ENCODE measurements at regions not wholly inside any gene's neighbourhood (a gene's known extent, or its start where the extent isn't known, plus 50 kb on each side); places are given as distances from the start of the nearest gene placed in this dataset.
A peak's percentile ranks its signal among the peaks of the same experiment; 100 is the strongest.
"Not testable (repeated sequence)": the region's sequence is repeated elsewhere in the genome, so short reads cannot be mapped to it uniquely, and the experiment has no call there.

- not testable (repeated sequence) for DNase-seq (ENCODE audit: low read depth in 2 of 2)
These were observed 521.8 kb upstream of the GNPDA2 start for GRCh38 chr4:45248106-45248505.

GRCh38 chr4:45241976-45242375 is 515.6 kb upstream of the GNPDA2 start:
- peak in 1 of 2 donors; percentile 1 for DNase-seq (ENCODE audit: low read depth in 2 of 2)

GRCh38 chr4:45229206-45229605 is 502.9 kb upstream of the GNPDA2 start:
- no peak for DNase-seq (ENCODE audit: low read depth in 2 of 2)

GRCh38 chr4:45215976-45216542 is 489.7 kb upstream of the GNPDA2 start:
- DNase-seq (ENCODE audit: low read depth in 2 of 2), result no peak

- not testable (repeated sequence) for DNase-seq (ENCODE audit: low read depth in 2 of 2)
These were observed 482.1 kb upstream of the GNPDA2 start for GRCh38 chr4:45208476-45208875.

GRCh38 chr4:45207864-45208331 is 481.5 kb upstream of the GNPDA2 start:
- DNase-seq (ENCODE audit: low read depth in 2 of 2), result not testable (repeated sequence)

GRCh38 chr4:45207241-45207863 is 481.0 kb upstream of the GNPDA2 start:
- DNase-seq (ENCODE audit: low read depth in 2 of 2), result not testable (repeated sequence)

- DNase-seq (ENCODE audit: low read depth in 2 of 2), result no peak
These were observed 473.4 kb upstream of the GNPDA2 start for GRCh38 chr4:45199736-45200135.

GRCh38 chr4:45188501-45188900 is 462.1 kb upstream of the GNPDA2 start:
- no peak for DNase-seq (ENCODE audit: low read depth in 2 of 2)

- DNase-seq (ENCODE audit: low read depth in 2 of 2), result no peak
These were observed 459.9 kb upstream of the GNPDA2 start for GRCh38 chr4:45186249-45186648.

- no peak for DNase-seq (ENCODE audit: low read depth in 2 of 2)
These were observed 457.5 kb upstream of the GNPDA2 start for GRCh38 chr4:45183905-45184304.

- no peak for DNase-seq (ENCODE audit: low read depth in 2 of 2)
These were observed 446.3 kb upstream of the GNPDA2 start for GRCh38 chr4:45172636-45173035.

- no peak for DNase-seq (ENCODE audit: low read depth in 2 of 2)
These were observed 434.6 kb upstream of the GNPDA2 start for GRCh38 chr4:45160951-45161350.

- DNase-seq (ENCODE audit: low read depth in 2 of 2), result no peak
These were observed 428.9 kb upstream of the GNPDA2 start for GRCh38 chr4:45155081-45155777.

- no peak for DNase-seq (ENCODE audit: low read depth in 2 of 2)
These were observed 421.5 kb upstream of the GNPDA2 start for GRCh38 chr4:45147866-45148265.

GRCh38 chr4:45131020-45131419 is 404.7 kb upstream of the GNPDA2 start:
- no peak for DNase-seq (ENCODE audit: low read depth in 2 of 2)

GRCh38 chr4:45122406-45122805 is 396.1 kb upstream of the GNPDA2 start:
- DNase-seq (ENCODE audit: low read depth in 2 of 2), result no peak

GRCh38 chr4:45121426-45121975 is 395.1 kb upstream of the GNPDA2 start:
- no peak for DNase-seq (ENCODE audit: low read depth in 2 of 2)

GRCh38 chr4:45120163-45120562 is 393.8 kb upstream of the GNPDA2 start:
- no peak for DNase-seq (ENCODE audit: low read depth in 2 of 2)

GRCh38 chr4:45119376-45119775 is 393.0 kb upstream of the GNPDA2 start:
- DNase-seq (ENCODE audit: low read depth in 2 of 2), result no peak

GRCh38 chr4:45102716-45103115 is 376.4 kb upstream of the GNPDA2 start:
- DNase-seq (ENCODE audit: low read depth in 2 of 2), result no peak

GRCh38 chr4:45100956-45101818 is 374.8 kb upstream of the GNPDA2 start:
- DNase-seq (ENCODE audit: low read depth in 2 of 2), result no peak
